ENCODE measurements at regions not wholly inside any gene's neighbourhood (a gene's known extent, or its start where the extent isn't known, plus 50 kb on each side); places are given as distances from the start of the nearest gene placed in this dataset.

GRCh38 chr18:1657876-1658275 is 753.2 kb downstream of the ADCYAP1 start:
- TF ChIP-seq POLR2A (IDR thresholded peaks at IDR 0.05; ENCODE audit: borderline replicate concordance, extremely low read depth, insufficient read depth, insufficient read length), result no peak
- no peak for TF ChIP-seq ATF3 (IDR thresholded peaks at IDR 0.05)
- no peak for TF ChIP-seq EZH2 (IDR thresholded peaks at IDR 0.05)
- TF ChIP-seq CTCF (IDR thresholded peaks at IDR 0.05 in 2 of 3, conservative IDR thresholded peaks at IDR 0.05 in 1 of 3; ENCODE audit: borderline replicate concordance in 1 of 3, insufficient read depth in 1 of 3, low read depth in 2 of 3, low read length in 2 of 3), result no peak
- TF ChIP-seq POLR2AphosphoS5 (IDR thresholded peaks at IDR 0.05; ENCODE audit: low read depth, low read length), result no peak
- no peak for TF ChIP-seq CEBPB (IDR thresholded peaks at IDR 0.05; ENCODE audit: low read depth)
- no peak for TF ChIP-seq ZNF274 (IDR thresholded peaks at IDR 0.05; ENCODE audit: low read depth, low read length)
- TF ChIP-seq SP1 (IDR thresholded peaks at IDR 0.05; ENCODE audit: low read depth), result no peak
- no peak for TF ChIP-seq JUND (IDR thresholded peaks at IDR 0.05)
- no peak for TF ChIP-seq EZH2phosphoT487 (IDR thresholded peaks at IDR 0.05; ENCODE audit: borderline replicate concordance)
- no peak for TF ChIP-seq RAD21 (IDR thresholded peaks at IDR 0.05; ENCODE audit: low read depth)
- no peak for TF ChIP-seq ELF1 (IDR thresholded peaks at IDR 0.05; ENCODE audit: borderline replicate concordance, low read depth)
- no peak for TF ChIP-seq ZBTB33 (IDR thresholded peaks at IDR 0.05; ENCODE audit: extremely low read depth, insufficient replicate concordance, low read length)
- TF ChIP-seq REST (IDR thresholded peaks at IDR 0.05; ENCODE audit: low read depth), result no peak
